CD4-positive, alpha-beta T cell treated with Interleukin-1 beta for 1 hour (primary cell): ENCODE measurements at regions not wholly inside any gene's neighbourhood (a gene's known extent, or its start where the extent isn't known, plus 50 kb on each side); places are given as distances from the start of the nearest gene placed in this dataset.

Source experiments
- DNase-seq, 2 donors: peaks; one replicate each; pipeline ENCODE4 v3.0.0-alpha.2; 2020 to 2022

GRCh38 chr2:226364217-226364616, 435.4 kb downstream of the IRS1 start:
- DNase-seq = no peak

- no peak for DNase-seq
Measured at GRCh38 chr2:226362980-226363379, 436.6 kb downstream of the IRS1 start.

GRCh38 chr2:226360658-226361057, 439.0 kb downstream of the IRS1 start:
- no peak for DNase-seq

- DNase-seq = no peak
Measured at GRCh38 chr2:226358688-226359087, 440.9 kb downstream of the IRS1 start.

- no peak for DNase-seq
Measured at GRCh38 chr2:226357816-226358215, 441.8 kb downstream of the IRS1 start.

GRCh38 chr2:226355600-226355999, 444.0 kb downstream of the IRS1 start:
- DNase-seq = no peak

- no peak for DNase-seq
Measured at GRCh38 chr2:226354434-226354833, 445.2 kb downstream of the IRS1 start.

GRCh38 chr2:226352941-226353560, 446.6 kb downstream of the IRS1 start:
- no peak for DNase-seq

- DNase-seq = no peak
Measured at GRCh38 chr2:226351711-226352110, 447.9 kb downstream of the IRS1 start.

GRCh38 chr2:226339616-226340015, 460.0 kb downstream of the IRS1 start:
- no peak for DNase-seq

GRCh38 chr2:226338825-226339224, 460.8 kb downstream of the IRS1 start:
- DNase-seq = no peak

- DNase-seq = no peak
Measured at GRCh38 chr2:226337941-226338600, 461.5 kb downstream of the IRS1 start.

GRCh38 chr2:226336283-226336682, 463.3 kb downstream of the IRS1 start:
- no peak for DNase-seq

- DNase-seq = no peak
Measured at GRCh38 chr2:226334981-226335720, 464.5 kb downstream of the IRS1 start.

GRCh38 chr2:226333388-226333787, 466.2 kb downstream of the IRS1 start:
- DNase-seq = peak in 1 of 2 donors; percentile 23

- DNase-seq = no peak
Measured at GRCh38 chr2:226330206-226330605, 469.4 kb downstream of the IRS1 start.

GRCh38 chr2:226329180-226329579, 470.4 kb downstream of the IRS1 start:
- DNase-seq = no peak

- DNase-seq = no peak
Measured at GRCh38 chr2:226327830-226328229, 471.8 kb downstream of the IRS1 start.

GRCh38 chr2:226325526-226325925, 474.1 kb downstream of the IRS1 start:
- no peak for DNase-seq

- no peak for DNase-seq
Measured at GRCh38 chr2:226320076-226320948, 479.3 kb downstream of the IRS1 start.

- no peak for DNase-seq
Measured at GRCh38 chr2:226317970-226318369, 481.6 kb downstream of the IRS1 start.

- DNase-seq = no peak
Measured at GRCh38 chr2:226313060-226313459, 486.6 kb downstream of the IRS1 start.

GRCh38 chr2:226312155-226312554, 487.5 kb downstream of the IRS1 start:
- DNase-seq = no peak
